H1 (cell line): ENCODE measurements at regions not wholly inside any gene's neighbourhood (a gene's known extent, or its start where the extent isn't known, plus 50 kb on each side); places are given as distances from the start of the nearest gene placed in this dataset.

ENCODE experiments used
- CTCF ChIA-PET: fragments of 300-600 bp; sonication (Branson Sonifier 250); formaldehyde crosslinking; loops from one replicate; lab custom pipeline; 2021; ENCODE audit not compliant: partially characterized antibody; lab: Charles Lee
- POLR2A ChIA-PET: fragments of 300-600 bp; sonication (Branson Sonifier 250); formaldehyde crosslinking; loops from one replicate; lab custom pipeline; 2021; ENCODE audit warnings: inconsistent platforms; ENCODE audit not compliant: partially characterized antibody; lab: Charles Lee
- DNase-seq, 2 experiments: peaks; one replicate each; pipeline versions ENCODE4 v3.0.0 to v3.0.0-alpha.2; 2010 to 2022; ENCODE audit warnings: low spot score in 2 of 2, low read depth in 1 of 2, mixed read lengths in 1 of 2
- FAIRE-seq: peaks from 2 replicates; lab custom pipeline; 2011; peaks lifted over from hg19 to GRCh38; lab: Jason Lieb, UNC
- H2AFZ ChIP-seq: 2 replicates; pipeline ENCODE4 v1.8.1; 2012; ENCODE audit warnings: low read length, inconsistent platforms
- H2AK5ac ChIP-seq: 2 replicates; pipeline ENCODE4 v1.6.1; 2013; ENCODE audit warnings: low read depth, low read length
- H2BK120ac ChIP-seq: replicated peaks from 2 replicates; pipeline ENCODE3; 2013; ENCODE audit warnings: low read depth, low read length, inconsistent platforms
- H2BK12ac ChIP-seq: 2 replicates; pipeline ENCODE4 v1.6.1; 2013; ENCODE audit warnings: low read depth, low read length
- H2BK15ac ChIP-seq: 2 replicates; pipeline ENCODE4 v1.6.1; 2013; ENCODE audit warnings: low read length
- H2BK20ac ChIP-seq: 2 replicates; pipeline ENCODE4 v1.6.1; 2013; ENCODE audit warnings: low read length
- H2BK5ac ChIP-seq: 2 replicates; pipeline ENCODE4 v1.6.1; 2013; ENCODE audit warnings: low read depth, low read length
- H3K14ac ChIP-seq: 2 replicates; pipeline ENCODE4 v1.6.1; 2013; ENCODE audit warnings: inconsistent platforms; ENCODE audit not compliant: insufficient read length
- H3K18ac ChIP-seq: 2 replicates; pipeline ENCODE4 v1.6.1; 2013; ENCODE audit warnings: low read length; ENCODE audit errors: extremely low read depth
- H3K23ac ChIP-seq: 2 replicates; pipeline ENCODE4 v1.6.1; 2013; ENCODE audit warnings: inconsistent platforms; ENCODE audit not compliant: insufficient read length
- H3K23me2 ChIP-seq: 2 replicates; pipeline ENCODE4 v1.6.1; 2013; ENCODE audit warnings: low read depth, low read length
- H3K27ac ChIP-seq: 2 replicates; pipeline ENCODE4 v1.6.1; 2011; ENCODE audit warnings: low read depth, low read length, inconsistent platforms
- H3K27me3 ChIP-seq, 4 experiments: replicated peaks in 1 of 4; 1 replicate in 1 of 4; 2 replicates in 3 of 4; pipeline versions ENCODE4 v1.6.1 to v1.8.1; 2011 to 2013; ENCODE audit warnings: low read length in 3 of 4, mild to moderate bottlenecking in 3 of 4, inconsistent platforms in 2 of 4, mixed read lengths in 2 of 4, moderate library complexity in 1 of 4; ENCODE audit not compliant: control insufficient read depth in 3 of 4, insufficient read depth in 3 of 4; ENCODE audit errors: extremely low read depth in 1 of 4
- H3K36me3 ChIP-seq, 4 experiments: 2 replicates each; pipeline versions ENCODE4 v1.6.1 to v1.8.1; 2011 to 2013; ENCODE audit warnings: mild to moderate bottlenecking in 4 of 4, low read length in 3 of 4, moderate library complexity in 2 of 4, control low read depth in 1 of 4, inconsistent platforms in 1 of 4; ENCODE audit not compliant: insufficient read depth in 4 of 4, control insufficient read depth in 2 of 4
- H3K4ac ChIP-seq: replicated peaks from 2 replicates; pipeline ENCODE3; 2013; ENCODE audit warnings: low read length, low read depth, mixed read lengths, inconsistent platforms; ENCODE audit not compliant: insufficient read length
- H3K4me1 ChIP-seq, 4 experiments: replicated peaks in 1 of 4; 1 replicate in 1 of 4; 2 replicates in 3 of 4; pipeline versions ENCODE4 v1.6.1 to v1.8.1; 2011 to 2013; ENCODE audit warnings: low read length in 3 of 4, inconsistent platforms in 2 of 4, mixed read lengths in 1 of 4; ENCODE audit not compliant: insufficient read depth in 4 of 4, control insufficient read depth in 3 of 4
- H3K4me2 ChIP-seq, 2 experiments: 2 replicates each; pipeline versions ENCODE4 v1.6.1 to v1.8.1; 2011 to 2013; ENCODE audit warnings: low read depth in 2 of 2, low read length in 2 of 2, control low read depth in 1 of 2, inconsistent platforms in 1 of 2, mild to moderate bottlenecking in 1 of 2; ENCODE audit not compliant: insufficient read depth in 1 of 2
- H3K4me3 ChIP-seq, 4 experiments: fragments of 200-600, 300-600 bp in 1 of 4; sonication (generic), shearing (Covaris generic), sonication (Bioruptor Twin) in 1 of 4; 2 replicates each; pipeline versions ENCODE4 v1.5.1 to v1.8.1; 2011 to 2016; ENCODE audit warnings: low read length in 4 of 4, low read depth in 3 of 4, control low read depth in 2 of 4, inconsistent platforms in 2 of 4, mild to moderate bottlenecking in 2 of 4, mixed read lengths in 1 of 4, moderate library complexity in 1 of 4; ENCODE audit not compliant: insufficient read depth in 2 of 4; ENCODE audit errors: extremely low read depth in 1 of 4
- H3K56ac ChIP-seq: replicated peaks from 2 replicates; pipeline ENCODE3; 2013; ENCODE audit warnings: low read depth, mild to moderate bottlenecking, mixed read lengths, low read length, inconsistent platforms; ENCODE audit not compliant: insufficient read length
- H3K79me1 ChIP-seq: 2 replicates; pipeline ENCODE4 v1.6.1; 2013; ENCODE audit warnings: low read depth, low read length, control low read depth
- H3K79me2 ChIP-seq, 2 experiments: 2 replicates each; pipeline versions ENCODE4 v1.6.1 to v1.8.1; 2012 to 2013; ENCODE audit warnings: low read length in 2 of 2, mild to moderate bottlenecking in 2 of 2, inconsistent platforms in 1 of 2; ENCODE audit not compliant: insufficient read depth in 2 of 2, control insufficient read depth in 1 of 2
- H3K9ac ChIP-seq, 4 experiments: replicated peaks in 1 of 4; 1 replicate in 1 of 4; 2 replicates in 3 of 4; pipeline versions ENCODE4 v1.6.1 to v1.8.1; 2011 to 2013; ENCODE audit warnings: low read depth in 3 of 4, low read length in 3 of 4, control low read depth in 2 of 4, mild to moderate bottlenecking in 2 of 4, moderate library complexity in 2 of 4, inconsistent platforms in 1 of 4; ENCODE audit errors: extremely low read depth in 1 of 4
- H3K9me3 ChIP-seq, 2 experiments: 2 replicates each; pipeline versions ENCODE4 v1.6.1 to v1.8.1; 2012 to 2013; ENCODE audit warnings: mild to moderate bottlenecking in 2 of 2, moderate library complexity in 2 of 2, control low read depth in 1 of 2, inconsistent platforms in 1 of 2, low read depth in 1 of 2, low read length in 1 of 2, mixed read lengths in 1 of 2; ENCODE audit not compliant: insufficient read depth in 2 of 2
- H4K20me1 ChIP-seq, 2 experiments: replicated peaks in 1 of 2; 2 replicates each; pipeline versions ENCODE3 to v1.8.1; 2011 to 2013; ENCODE audit warnings: inconsistent platforms in 2 of 2, low read length in 2 of 2, mild to moderate bottlenecking in 1 of 2; ENCODE audit not compliant: insufficient read depth in 2 of 2, control insufficient read depth in 1 of 2
- H4K5ac ChIP-seq: 2 replicates; pipeline ENCODE4 v1.6.1; 2013; ENCODE audit warnings: low read length, low read depth, mixed read lengths, inconsistent platforms; ENCODE audit not compliant: insufficient read length
- H4K8ac ChIP-seq: 2 replicates; pipeline ENCODE4 v1.8.0; 2013; ENCODE audit warnings: mild to moderate bottlenecking, moderate library complexity, low read length, inconsistent platforms; ENCODE audit not compliant: insufficient read depth; ENCODE audit errors: extremely low read depth
- H4K91ac ChIP-seq: replicated peaks from 2 replicates; pipeline ENCODE3; 2013; ENCODE audit warnings: low read length, mixed read lengths, inconsistent platforms; ENCODE audit not compliant: insufficient read length
- BCL11A ChIP-seq, 2 experiments: IDR thresholded peaks; one replicate each; pipeline ENCODE4 v1.6.1; 2011; ENCODE audit warnings: low read depth in 2 of 2, low read length in 2 of 2, mild to moderate bottlenecking in 2 of 2
- CHD1 ChIP-seq: IDR thresholded peaks from 2 replicates; pipeline ENCODE4 v1.6.1; 2012; ENCODE audit warnings: low read depth, low read length, improper control_type of control experiment
- KDM1A ChIP-seq: fragments of 200-600, 300-600 bp; sonication (generic); IDR thresholded peaks from 2 replicates; pipeline ENCODE4 v1.7.1; 2016; ENCODE audit warnings: mild to moderate bottlenecking, low read length, borderline replicate concordance
- KDM5A ChIP-seq: fragments of 200-600 bp; IDR thresholded peaks from 2 replicates; pipeline ENCODE4 v1.7.1; 2012; ENCODE audit warnings: mild to moderate bottlenecking, low read length, inconsistent platforms, mixed read lengths
- MAX ChIP-seq: IDR thresholded peaks from 2 replicates; pipeline ENCODE4 v1.6.1; 2012; ENCODE audit warnings: inconsistent platforms
- POLR2AphosphoS5 ChIP-seq: IDR thresholded peaks from 2 replicates; pipeline ENCODE4 v1.6.1; 2011; ENCODE audit warnings: low read depth, low read length
- RFX5 ChIP-seq: IDR thresholded peaks from 2 replicates; pipeline ENCODE4 v1.6.1; 2011; ENCODE audit warnings: low read depth, low read length, improper control_type of control experiment, borderline replicate concordance
- SAP30 ChIP-seq: fragments of 300-600 bp; sonication (generic); IDR thresholded peaks from 2 replicates; pipeline ENCODE4 v1.7.1; 2012; ENCODE audit warnings: low read length, moderate library complexity, mild to moderate bottlenecking, inconsistent platforms; ENCODE audit not compliant: insufficient read depth, insufficient replicate concordance
- SRF ChIP-seq: IDR thresholded peaks from 2 replicates; pipeline ENCODE4 v1.6.1; 2011; ENCODE audit warnings: mild to moderate bottlenecking, low read depth, low read length, moderate library complexity
- WGBS, 2 experiments: shearing (Covaris generic) in 1 of 2; methylation state at CpG; one replicate each; pipeline versions ENCODE4 v1.1.6 to v1.1.7; 2013 to 2015; ENCODE audit warnings: low lambda C conversion rate in 2 of 2, mixed read lengths in 2 of 2, inconsistent platforms in 1 of 2, low coverage in 1 of 2, missing lambda C conversion rate in 1 of 2; ENCODE audit not compliant: insufficient replicate concordance in 2 of 2, insufficient coverage in 1 of 2, insufficient read length in 1 of 2; ENCODE audit errors: extremely low coverage in 1 of 2, missing lambda C conversion rate in 1 of 2; 5-methylcytosine and 5-hydroxymethylcytosine counted together

GRCh38 chr15:26109203-26109602, 246.1 kb upstream of the ATP10A start:
- Histone ChIP-seq H3K4me1 (no peaks in the 10 kb centered on the region), H3K9me3 (peaks cover 5 to 9% of the 10 kb centered on the region in 2 experiments; a peak in 3 of 4 replicates), H2AFZ (peak overlapping the region; percentile 41; the same call in 1 of the 2 replicates), H3K18ac (no peak overlapping the region), H4K91ac (no peak overlapping the region), H3K27me3 (no peaks in the 10 kb centered on the region)
- FAIRE-seq (no peak), DNase-seq (no peak)
- no peak for TF ChIP-seq CHD1
- TF ChIP-seq SRF = no peak
- TF ChIP-seq BCL11A (IDR thresholded peaks at IDR 0.05; ENCODE audit: low read depth in 2 of 2, low read length in 2 of 2) = no peak
- TF ChIP-seq RFX5 = no peak
- TF ChIP-seq MAX = no peak
- TF ChIP-seq POLR2AphosphoS5 = no peak
- no peak for TF ChIP-seq KDM1A
- TF ChIP-seq KDM5A = no peak
- no peak for TF ChIP-seq SAP30
- TF ChIP-seq, all 59 proteins: peak for 0
- H3K27ac ChIP-seq = no peak overlapping the region
- H3K56ac ChIP-seq = no peak overlapping the region
- no peak overlapping the region for H3K9ac ChIP-seq
- no peak overlapping the region for H2BK120ac ChIP-seq
- H3K4me2 ChIP-seq = no peak overlapping the region
- H3K14ac ChIP-seq = no peak overlapping the region
- ChIA-PET POLR2A (no interaction called here), CTCF (interaction anchor here (1.2 kb wide), 1 partner anchor 13 kb away, joined by 5 read pairs; no protein-coding TSS in a partner anchor)
- no peak overlapping the region for H2AK5ac ChIP-seq
- H3K23me2 ChIP-seq = no peaks in the 10 kb centered on the region
- WGBS, 2 experiments = 86% methylated on average over 4 of the region's 4 CpGs; no CpG with 5 or more reads in 1 of the 2 experiments
- no peak overlapping the region for H2BK5ac ChIP-seq
- no peaks in the 10 kb centered on the region for H3K79me1 ChIP-seq
- no peaks in the 10 kb centered on the region for H3K36me3 ChIP-seq
- H3K79me2 ChIP-seq = no peaks in the 10 kb centered on the region
- no peak overlapping the region for H3K4ac ChIP-seq
- no peak overlapping the region for H4K8ac ChIP-seq
- H3K23ac ChIP-seq = no peak overlapping the region
- no peak overlapping the region for H2BK12ac ChIP-seq
- no peak overlapping the region for H2BK15ac ChIP-seq
- H3K4me3 ChIP-seq = no peak overlapping the region
- no peak overlapping the region for H2BK20ac ChIP-seq
- no peaks in the 10 kb centered on the region for H4K20me1 ChIP-seq
- H4K5ac ChIP-seq = no peak overlapping the region
